Jurkat, Clone E6-1 (cell line): ENCODE measurements at regions not wholly inside any gene's neighbourhood (a gene's known extent, or its start where the extent isn't known, plus 50 kb on each side); places are given as distances from the start of the nearest gene placed in this dataset.

Source experiments
- DNase-seq: peaks from one replicate; pipeline ENCODE4 v3.0.0-alpha.2; 2011; ENCODE audit warnings: low read depth, low spot score
- H3K4me3 ChIP-seq: 2 replicates; pipeline ENCODE4 v1.5.1; 2011; ENCODE audit warnings: mild to moderate bottlenecking, low read length, control low read depth, moderate library complexity

GRCh38 chr4:149870008-149870407 is 54.4 kb upstream of the IQCM start:
- no peak overlapping the region for H3K4me3 ChIP-seq

DNA sequence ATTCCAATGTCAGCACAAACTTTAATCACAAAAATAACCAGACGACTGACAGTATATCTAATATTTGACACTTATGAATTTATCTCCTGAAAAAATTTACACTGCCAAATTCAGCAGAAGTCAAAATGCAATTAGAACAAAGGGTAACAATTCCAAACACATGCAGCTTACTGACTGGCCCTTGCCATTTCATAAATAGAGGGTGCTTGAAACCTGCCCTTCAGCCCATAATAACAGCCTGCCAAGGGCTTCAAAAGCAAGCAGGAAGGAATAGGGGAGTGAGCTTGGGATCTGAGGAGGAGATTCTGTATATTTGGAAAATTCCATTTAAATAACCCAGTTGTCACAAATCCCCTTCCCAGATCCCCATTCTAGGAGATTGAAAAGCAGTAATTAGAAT is 66.1 kb upstream of the IQCM start:
- DNase-seq: no peak
- H3K4me3 ChIP-seq: no peak overlapping the region

More at GRCh38 chr4:149870008-149870407, 54.4 kb upstream of the IQCM start:
- DNase-seq: no peak

GRCh38 chr4:149882251-149882650 is 66.6 kb upstream of the IQCM start:
- H3K4me3 ChIP-seq: no peak overlapping the region
- no peak for DNase-seq

DNA sequence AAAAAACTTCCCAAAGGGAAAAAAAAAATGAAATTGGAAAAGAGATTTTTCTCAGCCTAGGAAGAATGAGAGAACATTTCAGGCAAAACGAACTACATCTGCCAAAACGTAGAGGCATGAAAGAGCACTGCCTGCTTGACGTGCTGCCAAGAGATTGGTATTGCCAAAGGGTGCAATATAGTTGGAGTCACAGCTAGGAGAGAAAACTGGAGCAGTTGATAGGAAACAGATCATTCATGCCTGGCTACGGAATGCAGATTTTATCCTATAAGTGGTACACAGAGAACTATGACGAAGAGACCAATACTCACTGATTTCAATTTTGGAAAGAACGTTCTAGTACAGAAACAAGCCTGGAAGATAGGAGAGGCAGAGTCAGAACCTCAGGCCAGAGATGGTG is 68.4 kb upstream of the IQCM start:
- no peak for DNase-seq
- H3K4me3 ChIP-seq: no peak overlapping the region

DNA sequence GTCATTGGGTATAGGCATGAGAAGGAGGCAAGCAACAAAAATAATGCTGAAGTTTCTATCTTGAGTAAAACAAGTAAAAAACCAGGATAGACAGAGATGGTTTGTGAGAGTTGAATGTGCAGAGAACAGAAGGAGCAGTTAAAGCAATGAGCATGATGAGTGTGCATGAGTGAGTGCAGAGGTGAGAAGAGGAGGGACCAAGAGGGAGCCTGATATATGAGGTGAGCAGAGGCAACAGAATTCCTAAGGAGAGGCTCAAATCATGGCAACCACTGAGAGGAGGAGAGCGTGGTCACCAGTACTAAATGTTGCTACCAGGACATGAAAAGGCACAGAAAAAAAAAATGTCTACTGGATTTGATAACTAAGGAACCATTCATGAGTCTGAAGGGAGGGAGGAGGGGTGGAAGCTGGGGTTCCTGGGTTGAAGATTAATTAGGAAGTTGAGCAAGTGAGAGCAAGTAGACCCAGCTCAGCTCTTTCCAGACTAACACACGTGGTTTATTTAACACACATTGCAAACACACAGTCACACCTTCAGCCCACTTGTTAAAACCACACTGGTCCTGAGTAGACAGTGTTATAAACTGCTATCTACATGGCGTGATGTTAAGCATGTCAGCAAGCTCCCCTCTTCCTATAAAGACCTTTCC is 69.0 kb upstream of the IQCM start:
- H3K4me3 ChIP-seq: no peak overlapping the region
- no peak for DNase-seq

DNA sequence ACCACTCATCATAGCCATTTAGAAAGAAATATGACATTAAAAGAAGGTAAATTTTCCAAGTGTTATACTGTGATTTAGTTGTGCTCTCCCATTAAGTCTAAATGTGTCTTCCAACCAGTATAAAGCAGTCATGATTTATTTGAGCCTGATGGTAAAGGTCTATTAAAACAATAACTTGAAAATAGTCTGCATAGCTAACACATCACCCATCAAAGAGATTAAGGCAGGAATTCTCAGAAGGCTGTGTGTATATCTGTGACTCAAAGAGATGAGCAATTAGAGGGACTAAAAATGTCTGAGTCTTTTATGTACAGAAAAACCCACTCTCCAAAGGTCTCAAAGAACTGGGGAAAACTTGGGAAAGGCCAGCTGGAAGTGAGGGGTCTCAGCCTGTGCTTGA is 70.3 kb upstream of the IQCM start:
- no peak overlapping the region for H3K4me3 ChIP-seq
- no peak for DNase-seq

GRCh38 chr4:149886786-149887490 is 71.3 kb upstream of the IQCM start:
- no peak for DNase-seq
- H3K4me3 ChIP-seq: no peak overlapping the region

GRCh38 chr4:149889991-149890390 is 74.3 kb upstream of the IQCM start:
- H3K4me3 ChIP-seq: no peak overlapping the region
- no peak for DNase-seq

DNA sequence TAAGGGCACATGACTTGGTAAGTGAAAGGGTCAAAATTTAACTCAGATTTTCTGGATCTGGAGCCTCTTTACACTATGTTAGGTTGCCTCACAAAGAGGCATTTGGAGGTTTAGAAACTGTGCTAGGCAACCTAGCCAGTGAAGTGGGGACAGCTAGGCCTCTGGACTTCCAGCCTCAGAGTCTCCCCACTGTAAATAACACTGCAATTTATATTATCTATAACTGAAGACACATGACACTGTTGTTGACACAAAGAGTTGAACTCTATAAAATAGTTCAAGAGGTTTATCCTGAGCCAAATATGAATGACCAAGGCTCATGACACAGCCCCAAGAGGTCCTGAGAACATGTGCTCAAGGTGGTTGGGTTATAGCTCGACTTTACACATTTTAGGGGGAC is 74.9 kb upstream of the IQCM start:
- DNase-seq: no peak

DNA sequence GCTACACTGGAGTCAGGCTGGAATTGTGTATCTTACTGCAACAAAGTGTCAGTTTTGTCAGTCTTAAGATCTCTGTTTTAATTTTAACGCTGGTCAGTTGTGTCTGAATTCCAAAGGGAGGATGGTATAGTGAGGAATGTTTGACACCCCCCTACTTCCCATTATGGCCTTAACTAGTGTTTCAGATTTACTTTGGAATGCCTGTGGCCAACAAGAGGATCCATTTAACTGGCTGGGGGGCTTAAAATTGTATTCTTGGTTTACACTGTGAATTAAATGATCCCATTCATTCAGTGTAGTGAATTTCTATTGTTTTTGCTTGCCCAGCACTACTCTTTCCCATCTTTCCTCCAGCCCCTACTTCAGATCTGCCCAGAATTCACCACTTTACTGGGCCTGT is 75.8 kb upstream of the IQCM start:
- no peak overlapping the region for H3K4me3 ChIP-seq
- no peak for DNase-seq

More for the DNA sequence above, 74.9 kb upstream of the IQCM start:
- H3K4me3 ChIP-seq: no peak overlapping the region

DNA sequence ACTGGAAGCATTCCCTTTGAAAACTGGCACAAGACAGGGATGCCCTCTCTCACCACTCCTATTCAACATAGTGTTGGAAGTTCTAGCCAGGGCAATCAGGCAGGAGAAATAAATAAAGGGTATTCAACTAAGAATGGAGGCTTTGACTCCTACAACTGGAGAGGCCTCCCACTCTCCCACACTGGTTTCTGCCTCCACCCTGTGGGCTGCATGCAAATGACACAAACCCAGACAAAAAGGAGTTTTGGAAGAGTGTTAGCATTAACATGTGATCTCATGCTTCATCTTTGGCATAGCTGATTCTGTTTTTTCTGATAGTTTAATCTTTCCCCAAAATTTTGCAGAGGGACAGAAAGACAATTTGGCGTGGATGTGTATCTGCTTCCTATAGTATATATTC is 80.8 kb upstream of the IQCM start:
- no peak for DNase-seq
- H3K4me3 ChIP-seq: no peak overlapping the region

DNA sequence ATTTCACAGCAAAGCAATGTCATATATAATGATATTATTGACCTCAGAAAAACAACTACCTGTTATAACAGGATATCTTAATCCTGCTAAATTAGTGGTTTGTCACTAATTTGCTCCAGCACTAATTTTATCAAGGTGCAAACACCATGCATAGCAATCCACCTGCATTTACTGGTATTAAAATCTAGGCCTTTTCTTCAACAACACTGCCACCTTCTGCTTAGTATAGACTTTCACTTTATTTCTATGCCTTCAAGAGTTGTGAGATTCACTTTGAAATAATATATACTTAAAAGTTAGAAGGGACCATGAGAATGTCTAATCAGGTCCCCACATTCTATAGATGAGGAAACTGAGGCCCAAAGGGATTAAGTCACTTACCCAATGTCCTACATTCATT is 82.1 kb upstream of the IQCM start:
- H3K4me3 ChIP-seq: no peak overlapping the region
- DNase-seq: peak; percentile 6

DNA sequence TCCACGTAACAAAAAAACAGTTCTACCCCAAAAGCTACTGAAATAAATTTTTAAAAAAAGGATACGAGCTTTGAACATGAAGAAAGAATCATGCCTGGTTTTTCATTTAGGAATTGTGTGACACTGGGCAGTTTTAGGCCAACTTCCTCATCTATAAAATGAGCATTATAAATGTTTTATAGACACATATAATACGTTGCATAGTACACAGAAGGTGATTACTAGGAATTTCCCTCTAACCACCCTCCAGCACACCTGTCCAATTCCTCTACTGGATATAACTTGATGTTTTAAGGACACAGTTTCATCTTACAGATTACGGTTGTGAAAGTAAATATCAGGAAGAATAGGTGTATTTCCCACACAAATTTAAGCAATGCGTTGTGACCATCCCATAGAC is 85.5 kb upstream of the IQCM start:
- no peak for DNase-seq
- H3K4me3 ChIP-seq: no peak overlapping the region

- no peak for DNase-seq
- no peak overlapping the region for H3K4me3 ChIP-seq
Observed at GRCh38 chr4:149902242-149902641, 86.6 kb upstream of the IQCM start.

DNA sequence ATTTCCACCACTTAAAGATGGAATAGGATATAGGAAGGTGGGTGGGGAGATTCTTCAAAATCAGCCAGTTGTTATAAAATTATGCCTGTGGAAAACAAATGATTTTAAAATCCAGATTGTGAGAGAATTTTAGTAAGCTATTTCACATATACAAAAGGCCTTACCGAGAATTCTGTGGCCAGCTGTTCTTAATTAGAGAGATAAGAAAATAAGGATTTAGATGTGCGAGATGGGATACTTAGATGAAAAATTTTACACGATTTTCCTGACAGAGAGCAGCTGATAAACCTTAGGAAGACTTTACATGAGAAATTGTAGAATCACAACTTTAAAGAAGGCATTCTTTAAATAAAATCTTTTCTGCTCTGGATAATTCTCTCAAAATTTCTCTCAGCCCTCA is 94.5 kb upstream of the IQCM start:
- no peak overlapping the region for H3K4me3 ChIP-seq

GRCh38 chr4:149910604-149911350 is 95.1 kb upstream of the IQCM start:
- no peak overlapping the region for H3K4me3 ChIP-seq
- DNase-seq: no peak

More for the DNA sequence above, 94.5 kb upstream of the IQCM start:
- no peak for DNase-seq

- DNase-seq: no peak
- no peak overlapping the region for H3K4me3 ChIP-seq
Observed at GRCh38 chr4:149911354-149911753, 95.7 kb upstream of the IQCM start.

- no peak for DNase-seq
- no peak overlapping the region for H3K4me3 ChIP-seq
Observed at GRCh38 chr4:149912000-149912399, 96.4 kb upstream of the IQCM start.

- DNase-seq: peak; percentile 47
- H3K4me3 ChIP-seq: no peak overlapping the region
Observed at GRCh38 chr4:149914119-149915115, 98.8 kb upstream of the IQCM start.
